RWPE1 (cell line): ENCODE measurements at regions not wholly inside any gene's neighbourhood (a gene's known extent, or its start where the extent isn't known, plus 50 kb on each side); places are given as distances from the start of the nearest gene placed in this dataset.

Experiments used
- CTCF ChIA-PET: fragments of 350-600 bp; sonication (Branson Sonifier 250); formaldehyde crosslinking; extraction: SDS; loops from one replicate; lab custom pipeline; 2021; lab: Yijun Ruan, JAX
- POLR2A ChIA-PET: fragments of 400-600 bp; formaldehyde crosslinking; extraction: SDS; loops from one replicate; lab custom pipeline; 2020; ENCODE audit warnings: antibody characterized with exemption; ENCODE audit not compliant: low non-redundant PET; lab: Yijun Ruan, JAX
- DNase-seq: peaks from one replicate; pipeline ENCODE4 v3.0.0; 2012; ENCODE audit warnings: low spot score
- H3K27ac ChIP-seq: fragments of 450-650 bp; 2 replicates; pipeline ENCODE4 v1.5.1; 2017
- TF ChIP-seq, protein P1 (sequence below): fragments of 450-650 bp; conservative IDR thresholded peaks from 2 replicates; pipeline ENCODE4 v1.5.1; 2017; ENCODE audit warnings: low read depth, mild to moderate bottlenecking

DNA sequence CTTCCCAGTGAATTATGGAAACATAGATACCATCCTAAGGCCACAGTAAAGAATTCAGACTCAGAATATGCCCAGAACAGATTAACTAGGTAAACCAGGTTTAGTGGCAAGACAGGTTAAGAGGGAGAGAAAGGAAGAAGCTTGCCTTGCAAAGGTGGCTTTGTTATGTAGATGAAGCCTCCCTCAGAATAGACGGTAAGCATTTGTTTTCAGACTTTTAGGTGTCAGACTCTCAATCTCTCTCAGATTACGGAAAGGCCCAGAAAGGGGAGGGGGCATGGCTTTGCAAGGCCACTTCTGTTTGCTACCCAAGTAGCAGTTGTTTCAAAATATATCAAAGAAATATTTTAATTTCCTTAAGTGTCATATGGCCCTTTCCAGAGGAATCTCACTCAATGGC lies 457.1 kb upstream of the BOD1L1 start:
- ChIA-PET CTCF (interaction anchor here (0.6 kb wide), 1 partner anchor 239 kb away, joined by 3 read pairs; no protein-coding TSS in a partner anchor), POLR2A (no interaction called here)
- TF ChIP-seq, protein P1, sequence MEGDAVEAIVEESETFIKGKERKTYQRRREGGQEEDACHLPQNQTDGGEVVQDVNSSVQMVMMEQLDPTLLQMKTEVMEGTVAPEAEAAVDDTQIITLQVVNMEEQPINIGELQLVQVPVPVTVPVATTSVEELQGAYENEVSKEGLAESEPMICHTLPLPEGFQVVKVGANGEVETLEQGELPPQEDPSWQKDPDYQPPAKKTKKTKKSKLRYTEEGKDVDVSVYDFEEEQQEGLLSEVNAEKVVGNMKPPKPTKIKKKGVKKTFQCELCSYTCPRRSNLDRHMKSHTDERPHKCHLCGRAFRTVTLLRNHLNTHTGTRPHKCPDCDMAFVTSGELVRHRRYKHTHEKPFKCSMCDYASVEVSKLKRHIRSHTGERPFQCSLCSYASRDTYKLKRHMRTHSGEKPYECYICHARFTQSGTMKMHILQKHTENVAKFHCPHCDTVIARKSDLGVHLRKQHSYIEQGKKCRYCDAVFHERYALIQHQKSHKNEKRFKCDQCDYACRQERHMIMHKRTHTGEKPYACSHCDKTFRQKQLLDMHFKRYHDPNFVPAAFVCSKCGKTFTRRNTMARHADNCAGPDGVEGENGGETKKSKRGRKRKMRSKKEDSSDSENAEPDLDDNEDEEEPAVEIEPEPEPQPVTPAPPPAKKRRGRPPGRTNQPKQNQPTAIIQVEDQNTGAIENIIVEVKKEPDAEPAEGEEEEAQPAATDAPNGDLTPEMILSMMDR = no peak
- no peak for DNase-seq
- no peak overlapping the region for H3K27ac ChIP-seq

- H3K27ac ChIP-seq = no peak overlapping the region
- no peak for DNase-seq
- TF ChIP-seq, protein P1 = no peak
- CTCF ChIA-PET = no interaction called here
- POLR2A ChIA-PET = no interaction called here
These were observed 459.9 kb upstream of the BOD1L1 start for GRCh38 chr4:14087459-14087858.

GRCh38 chr4:14087921-14088320 lies 460.4 kb upstream of the BOD1L1 start:
- POLR2A ChIA-PET = no interaction called here
- TF ChIP-seq, protein P1 = no peak

DNA sequence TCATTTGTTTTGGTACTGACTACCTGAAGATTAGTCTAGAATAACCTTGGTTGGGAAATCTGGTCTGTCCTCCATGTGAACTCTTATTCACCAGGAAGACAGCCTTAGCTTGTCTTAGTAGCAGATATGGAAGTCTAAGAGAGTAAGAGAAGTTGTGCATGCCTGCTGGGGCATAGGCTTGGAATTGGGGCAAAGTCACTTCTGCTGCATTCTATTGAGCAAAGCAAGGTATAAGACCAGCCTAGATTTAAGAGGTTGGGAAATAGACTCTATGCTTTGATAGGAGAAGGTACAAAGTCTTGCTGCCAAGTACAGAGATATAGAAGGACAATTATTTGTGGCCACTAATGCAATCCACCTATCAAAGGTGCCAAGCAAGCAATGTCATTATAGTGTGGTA lies 464.0 kb upstream of the BOD1L1 start:
- ChIA-PET CTCF (no interaction called here), POLR2A (no interaction called here)
- no peak for DNase-seq
- TF ChIP-seq, protein P1 = no peak
- H3K27ac ChIP-seq = no peak overlapping the region

More at GRCh38 chr4:14087921-14088320, 460.4 kb upstream of the BOD1L1 start:
- DNase-seq = no peak
- CTCF ChIA-PET = no interaction called here
- no peak overlapping the region for H3K27ac ChIP-seq

DNA sequence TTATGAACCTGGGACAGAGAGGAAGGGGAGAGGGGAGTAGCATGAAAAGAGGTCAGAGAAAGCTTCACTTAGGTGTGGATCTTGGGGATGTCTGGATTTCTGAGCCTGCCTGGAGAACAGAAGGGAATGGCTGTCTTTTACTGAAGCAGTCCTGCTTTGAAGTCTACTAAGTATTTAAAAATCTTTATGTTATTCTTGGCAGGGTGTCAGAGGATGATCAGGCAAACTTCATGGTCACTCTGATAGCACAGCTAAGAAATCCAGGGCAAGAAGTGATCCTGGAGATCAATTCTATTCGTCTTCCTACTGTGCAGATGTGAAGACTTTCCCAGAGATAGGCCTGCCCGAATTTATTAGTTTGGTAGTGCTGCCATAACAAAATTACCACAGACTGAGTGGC lies 464.4 kb upstream of the BOD1L1 start:
- TF ChIP-seq, protein P1 = no peak
- DNase-seq = no peak
- no peak overlapping the region for H3K27ac ChIP-seq
- CTCF ChIA-PET = interaction anchor here (0.6 kb wide), 1 partner anchor 326 kb away, joined by 3 read pairs; no protein-coding TSS in a partner anchor
- POLR2A ChIA-PET = no interaction called here

DNA sequence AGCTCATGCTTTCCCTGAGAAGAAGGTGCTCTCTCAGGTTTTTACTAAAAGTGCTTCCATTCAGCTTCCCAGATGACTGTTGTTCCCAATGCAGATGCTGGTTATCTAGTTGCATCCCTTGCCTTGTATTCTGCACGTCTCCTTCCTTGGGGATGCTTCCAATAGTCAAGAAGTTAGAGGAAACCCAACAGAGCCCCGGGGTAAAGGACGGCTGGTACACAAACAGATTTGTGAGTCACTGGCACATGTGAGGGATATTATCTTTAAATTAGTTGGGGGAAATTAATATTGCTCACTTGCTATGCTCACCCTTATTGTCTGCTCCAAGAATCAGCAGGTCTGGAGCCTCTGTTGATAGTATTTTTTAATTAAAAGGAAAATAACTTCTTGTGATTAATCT lies 465.2 kb upstream of the BOD1L1 start:
- no peak overlapping the region for H3K27ac ChIP-seq
- TF ChIP-seq, protein P1 = no peak
- ChIA-PET CTCF (interaction anchor here (0.6 kb wide), 1 partner anchor 110 kb away, joined by 3 read pairs; no protein-coding TSS in a partner anchor), POLR2A (no interaction called here)
- DNase-seq = no peak
